Adrenal gland (tissue), 9 donors: ENCODE measurements at regions not wholly inside any gene's neighbourhood (a gene's known extent, or its start where the extent isn't known, plus 50 kb on each side); places are given as distances from the start of the nearest gene placed in this dataset.

Experiments used
- DNase-seq, 7 donors: peaks; one replicate each; pipeline ENCODE4 v3.0.0-alpha.2; 2019 to 2020
- H3K27ac ChIP-seq, 5 donors: fragments of 200-600 bp; sonication (generic) in 4 of 5; 1 replicate in 3 of 5; 2 replicates in 2 of 5; pipeline versions ENCODE4 v1.5.1 to v1.8.0; 2016 to 2020; ENCODE audit warnings: mild to moderate bottlenecking in 1 of 5
- H3K27me3 ChIP-seq: fragments of 200-600 bp; 2 replicates; pipeline ENCODE4 v1.8.0; 2021
- H3K36me3 ChIP-seq, 2 donors: fragments of 200-600 bp; replicated peaks in 1 of 2; 1 replicate in 1 of 2; 2 replicates in 1 of 2; pipeline versions ENCODE4 v1.5.1 to v1.8.0; 2018 to 2022
- H3K4me1 ChIP-seq, 2 donors: fragments of 200-600 bp; replicated peaks in 1 of 2; 1 replicate in 1 of 2; 2 replicates in 1 of 2; pipeline versions ENCODE4 v1.5.1 to v1.8.0; 2018 to 2021
- H3K4me3 ChIP-seq, 4 donors: fragments of 200-600 bp; sonication (generic) in 3 of 4; one replicate each; pipeline ENCODE4 v1.5.1; 2016 to 2018
- H3K9me3 ChIP-seq, 3 donors: fragments of 200-600 bp; sonication (generic) in 1 of 3; replicated peaks in 1 of 3; 1 replicate in 2 of 3; 2 replicates in 1 of 3; pipeline versions ENCODE4 v1.5.1 to v1.8.0; 2016 to 2021
- CTCF ChIP-seq, 6 experiments: fragments of 450-650 bp in 4 of 6; fragments of 200-600 bp in 2 of 6; sonication (generic) in 1 of 6; IDR thresholded peaks; 1 replicate in 5 of 6; 2 replicates in 1 of 6; pipeline versions ENCODE4 v1.5.1 to v1.8.0; 2016 to 2021; ENCODE audit warnings: antibody characterized with exemption in 6 of 6, mild to moderate bottlenecking in 2 of 6, moderate library complexity in 1 of 6
- POLR2A ChIP-seq, 2 donors: fragments of 450-650 bp; IDR thresholded peaks; one replicate each; pipeline ENCODE4 v1.6.1; 2017; ENCODE audit warnings: antibody characterized with exemption in 2 of 2, mild to moderate bottlenecking in 2 of 2, moderate library complexity in 1 of 2
- WGBS, 4 donors: extraction: QIAGEN DNeasy Blood & Tissue Kit in 2 of 4; methylation state at CpG; one replicate each; pipeline versions ENCODE4 v1.1.5 to v1.1.7; 2013 to 2017; 5-methylcytosine and 5-hydroxymethylcytosine counted together
- intact Hi-C, 2 donors: fragments of 100-400 bp; cut with DNase I; formaldehyde crosslinking; loops; one replicate each; pipeline versions ENCODE4 v1.14.1 to v1.15.0; 2022 to 2023
- donor health status: healthy with polysubstance abuse.
- donor health status: Bipolar disorder and iron deficiency.
- donor health status: DM: yes; HTN: yes; CAD: no.
- donor health status: DM: no; HTN: no; CAD: no.
- donor health status: DM: no; HTN: no; CAD: no.

- intact Hi-C loops = no loop called here
- Histone ChIP-seq H3K27ac (no peak overlapping the region), H3K36me3 (no peaks in the 10 kb centered on the region), H3K4me1 (no peaks in the 10 kb centered on the region), H3K27me3 (no peaks in the 10 kb centered on the region), H3K4me3 (no peak overlapping the region), H3K9me3 (peaks cover 0 to 5% (median 0%) of the 10 kb centered on the region in 3 donors)
- 75 to 82% (median 81%) methylated on average over 2 of the region's 2 CpGs for WGBS, 4 donors
- TF ChIP-seq CTCF (IDR thresholded peaks at IDR 0.05) (no peak), POLR2A (IDR thresholded peaks at IDR 0.05) (no peak)
- no peak for DNase-seq
These were observed 586.3 kb upstream of the FAM174A start for GRCh38 chr5:99948850-99949249.

GRCh38 chr5:99945478-99946442 is 589.4 kb upstream of the FAM174A start:
- intact Hi-C loops = no loop called here

GRCh38 chr5:99940540-99940939 is 594.6 kb upstream of the FAM174A start:
- Histone ChIP-seq H3K27me3 (no peaks in the 10 kb centered on the region), H3K4me1 (no peaks in the 10 kb centered on the region), H3K9me3 (no peaks in the 10 kb centered on the region), H3K27ac (no peak overlapping the region), H3K36me3 (no peaks in the 10 kb centered on the region), H3K4me3 (no peak overlapping the region)
- intact Hi-C loops = no loop called here
- TF ChIP-seq POLR2A (IDR thresholded peaks at IDR 0.05) = no peak
- TF ChIP-seq CTCF (IDR thresholded peaks at IDR 0.05) = no peak
- DNase-seq = no peak

More at GRCh38 chr5:99945478-99946442, 589.4 kb upstream of the FAM174A start:
- Histone ChIP-seq H3K9me3 (peaks cover 0 to 5% (median 0%) of the 10 kb centered on the region in 3 donors), H3K4me3 (no peak overlapping the region), H3K27me3 (no peaks in the 10 kb centered on the region), H3K4me1 (no peaks in the 10 kb centered on the region), H3K36me3 (no peaks in the 10 kb centered on the region), H3K27ac (no peak overlapping the region)
- 69 to 74% (median 70%) methylated on average over 12 of the region's 12 CpGs for WGBS, 4 donors
- DNase-seq = no peak
- TF ChIP-seq POLR2A (IDR thresholded peaks at IDR 0.05) = no peak
- TF ChIP-seq CTCF (IDR thresholded peaks at IDR 0.05) = no peak

- 0 to 18% (median 9%) methylated on average over 1 of the region's 1 CpG for WGBS, 4 donors
- Histone ChIP-seq H3K4me3 (no peak overlapping the region), H3K9me3 (no peaks in the 10 kb centered on the region), H3K27me3 (no peaks in the 10 kb centered on the region), H3K36me3 (no peaks in the 10 kb centered on the region), H3K27ac (no peak overlapping the region), H3K4me1 (no peaks in the 10 kb centered on the region)
- no peak for DNase-seq
- intact Hi-C loops = no loop called here
- TF ChIP-seq CTCF (IDR thresholded peaks at IDR 0.05) = no peak
- no peak for TF ChIP-seq POLR2A (IDR thresholded peaks at IDR 0.05)
These were observed 598.3 kb upstream of the FAM174A start for GRCh38 chr5:99936911-99937310.
